ENCODE measurements at regions not wholly inside any gene's neighbourhood (a gene's known extent, or its start where the extent isn't known, plus 50 kb on each side); places are given as distances from the start of the nearest gene placed in this dataset.

GRCh38 chr5:39624890-39625289 lies 200.1 kb upstream of the DAB2 start:
- TF ChIP-seq CTCF (IDR thresholded peaks at IDR 0.05) (no peak), POLR2A (IDR thresholded peaks at IDR 0.05) (no peak), POLR2AphosphoS5 (IDR thresholded peaks at IDR 0.05) (no peak)
